Smooth muscle cell (in vitro differentiated cells): ENCODE measurements at regions not wholly inside any gene's neighbourhood (a gene's known extent, or its start where the extent isn't known, plus 50 kb on each side); places are given as distances from the start of the nearest gene placed in this dataset.

Experiments used
- DNase-seq: peaks from one replicate; lab custom pipeline; 2025; ENCODE audit not compliant: unreplicated experiment; lab: John Stamatoyannopoulos, UW
- H2AFZ ChIP-seq: fragments of 200-600 bp; sonication (generic); 2 replicates; pipeline ENCODE4 v1.6.0; 2016; ENCODE audit warnings: antibody characterized with exemption, low read depth, mild to moderate bottlenecking
- H3F3A ChIP-seq: fragments of 200-600 bp; sonication (generic); 2 replicates; pipeline ENCODE4 v1.6.0; 2017; ENCODE audit warnings: antibody characterized with exemption, low read depth
- H3K27ac ChIP-seq: fragments of 200-600 bp; sonication (generic); 2 replicates; pipeline ENCODE4 v1.5.1; 2016; ENCODE audit warnings: low read depth, mild to moderate bottlenecking
- H3K27me3 ChIP-seq: fragments of 200-600 bp; sonication (generic); 2 replicates; pipeline ENCODE4 v1.6.1; 2016; ENCODE audit warnings: low read depth, mild to moderate bottlenecking
- H3K36me3 ChIP-seq: fragments of 200-600 bp; sonication (generic); 2 replicates; pipeline ENCODE4 v1.5.1; 2016; ENCODE audit warnings: low read depth
- H3K4me1 ChIP-seq: fragments of 200-600 bp; sonication (generic); 2 replicates; pipeline ENCODE4 v1.5.1; 2016; ENCODE audit warnings: low read depth
- H3K4me2 ChIP-seq: fragments of 200-600 bp; sonication (generic); 2 replicates; pipeline ENCODE4 v1.6.0; 2016; ENCODE audit warnings: mild to moderate bottlenecking
- H3K4me3 ChIP-seq: fragments of 200-600 bp; sonication (generic); 2 replicates; pipeline ENCODE4 v1.5.1; 2016; ENCODE audit warnings: mild to moderate bottlenecking
- H3K79me2 ChIP-seq: fragments of 200-600 bp; sonication (generic); 2 replicates; pipeline ENCODE4 v1.6.0; 2016; ENCODE audit warnings: low read depth, mild to moderate bottlenecking
- H3K9ac ChIP-seq: fragments of 200-600 bp; sonication (generic); 2 replicates; pipeline ENCODE4 v1.6.0; 2016; ENCODE audit warnings: low read depth
- H3K9me3 ChIP-seq: fragments of 200-600 bp; sonication (generic); replicated peaks from 2 replicates; pipeline ENCODE4 v1.5.1; 2016; ENCODE audit warnings: low read depth
- H4K20me1 ChIP-seq: fragments of 200-600 bp; sonication (generic); 2 replicates; pipeline ENCODE4 v1.6.0; 2016; ENCODE audit warnings: low read depth
- WGBS: methylation state at CpG from one replicate; pipeline ENCODE4 v1.1.7; 2016; ENCODE audit warnings: low lambda C conversion rate; 5-methylcytosine and 5-hydroxymethylcytosine counted together
- TF ChIP-seq, protein P1 (sequence below): fragments of 200-600 bp; sonication (generic); IDR thresholded peaks from 2 replicates; pipeline ENCODE4 v1.5.1; 2017; ENCODE audit warnings: borderline replicate concordance, mild to moderate bottlenecking, antibody characterized with exemption; ENCODE audit not compliant: insufficient read depth, poor library complexity, severe bottlenecking

DNA sequence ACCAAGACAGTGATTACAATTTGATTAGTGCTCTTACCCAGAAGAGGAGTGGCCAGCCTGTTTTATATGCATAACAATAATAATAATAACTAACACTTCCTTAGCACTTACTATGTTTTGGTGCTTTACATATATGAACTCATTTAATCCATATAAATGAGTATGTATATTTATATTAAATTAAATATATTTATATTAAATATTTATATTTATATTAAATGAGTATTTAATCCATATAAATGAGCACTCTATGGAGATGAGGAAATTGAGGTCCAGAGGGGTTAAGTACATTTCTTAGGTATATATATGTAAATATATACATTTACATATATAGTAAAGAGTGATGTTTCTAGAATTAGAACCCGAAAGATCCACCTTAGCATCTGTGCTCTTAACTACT is 673.9 kb upstream of the ACVR2A start:
- TF ChIP-seq, protein P1, sequence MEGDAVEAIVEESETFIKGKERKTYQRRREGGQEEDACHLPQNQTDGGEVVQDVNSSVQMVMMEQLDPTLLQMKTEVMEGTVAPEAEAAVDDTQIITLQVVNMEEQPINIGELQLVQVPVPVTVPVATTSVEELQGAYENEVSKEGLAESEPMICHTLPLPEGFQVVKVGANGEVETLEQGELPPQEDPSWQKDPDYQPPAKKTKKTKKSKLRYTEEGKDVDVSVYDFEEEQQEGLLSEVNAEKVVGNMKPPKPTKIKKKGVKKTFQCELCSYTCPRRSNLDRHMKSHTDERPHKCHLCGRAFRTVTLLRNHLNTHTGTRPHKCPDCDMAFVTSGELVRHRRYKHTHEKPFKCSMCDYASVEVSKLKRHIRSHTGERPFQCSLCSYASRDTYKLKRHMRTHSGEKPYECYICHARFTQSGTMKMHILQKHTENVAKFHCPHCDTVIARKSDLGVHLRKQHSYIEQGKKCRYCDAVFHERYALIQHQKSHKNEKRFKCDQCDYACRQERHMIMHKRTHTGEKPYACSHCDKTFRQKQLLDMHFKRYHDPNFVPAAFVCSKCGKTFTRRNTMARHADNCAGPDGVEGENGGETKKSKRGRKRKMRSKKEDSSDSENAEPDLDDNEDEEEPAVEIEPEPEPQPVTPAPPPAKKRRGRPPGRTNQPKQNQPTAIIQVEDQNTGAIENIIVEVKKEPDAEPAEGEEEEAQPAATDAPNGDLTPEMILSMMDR: no peak
- H3K4me3 ChIP-seq: no peak overlapping the region
- no peaks in the 10 kb centered on the region for H3K36me3 ChIP-seq
- WGBS: 100% methylated on average over 1 of the region's 1 CpG
- H3K4me2 ChIP-seq: no peak overlapping the region
- no peaks in the 10 kb centered on the region for H3K27me3 ChIP-seq
- no peaks in the 10 kb centered on the region for H3K9me3 ChIP-seq
- H2AFZ ChIP-seq: no peak overlapping the region
- no peaks in the 10 kb centered on the region for H3K4me1 ChIP-seq
- H3K27ac ChIP-seq: no peak overlapping the region
- no peak overlapping the region for H3K9ac ChIP-seq
- DNase-seq: no peak
- no peaks in the 10 kb centered on the region for H4K20me1 ChIP-seq
- no peaks in the 10 kb centered on the region for H3F3A ChIP-seq
- no peaks in the 10 kb centered on the region for H3K79me2 ChIP-seq

GRCh38 chr2:147165697-147166382 is 679.0 kb upstream of the ACVR2A start:
- Histone ChIP-seq H3K27ac (no peak overlapping the region), H3K4me3 (no peak overlapping the region), H3K9ac (no peak overlapping the region), H3K27me3 (no peaks in the 10 kb centered on the region), H3K4me1 (no peaks in the 10 kb centered on the region), H3K4me2 (no peak overlapping the region), H3F3A (no peaks in the 10 kb centered on the region), H3K36me3 (no peaks in the 10 kb centered on the region), H3K79me2 (no peaks in the 10 kb centered on the region), H4K20me1 (no peaks in the 10 kb centered on the region), H2AFZ (no peak overlapping the region), H3K9me3 (no peaks in the 10 kb centered on the region)
- 74% methylated on average over 2 of the region's 2 CpGs for WGBS
- TF ChIP-seq, protein P1: no peak
- no peak for DNase-seq

GRCh38 chr2:147164563-147164962 is 680.3 kb upstream of the ACVR2A start:
- no peaks in the 10 kb centered on the region for H3K36me3 ChIP-seq
- no peaks in the 10 kb centered on the region for H4K20me1 ChIP-seq
- H3K4me1 ChIP-seq: no peaks in the 10 kb centered on the region
- no peak overlapping the region for H3K27ac ChIP-seq
- H3K4me2 ChIP-seq: no peak overlapping the region
- H3K9me3 ChIP-seq: no peaks in the 10 kb centered on the region
- H3K27me3 ChIP-seq: no peaks in the 10 kb centered on the region
- no peak overlapping the region for H3K9ac ChIP-seq
- H3K79me2 ChIP-seq: no peaks in the 10 kb centered on the region
- TF ChIP-seq, protein P1: no peak
- no peaks in the 10 kb centered on the region for H3F3A ChIP-seq
- WGBS: 91% methylated on average over 4 of the region's 4 CpGs
- no peak overlapping the region for H3K4me3 ChIP-seq
- DNase-seq: no peak
- no peak overlapping the region for H2AFZ ChIP-seq

GRCh38 chr2:147161746-147162145 is 683.1 kb upstream of the ACVR2A start:
- TF ChIP-seq, protein P1: no peak
- Histone ChIP-seq H3K4me2 (no peak overlapping the region), H3K9ac (no peak overlapping the region), H3K4me1 (no peaks in the 10 kb centered on the region), H3K27me3 (no peaks in the 10 kb centered on the region), H4K20me1 (no peaks in the 10 kb centered on the region), H2AFZ (no peak overlapping the region), H3K4me3 (no peak overlapping the region), H3K36me3 (no peaks in the 10 kb centered on the region), H3K9me3 (no peaks in the 10 kb centered on the region), H3F3A (no peaks in the 10 kb centered on the region), H3K27ac (no peak overlapping the region), H3K79me2 (no peaks in the 10 kb centered on the region)
- no peak for DNase-seq
